BLaER1 (cell line): ENCODE measurements at regions not wholly inside any gene's neighbourhood (a gene's known extent, or its start where the extent isn't known, plus 50 kb on each side); places are given as distances from the start of the nearest gene placed in this dataset.

Experiments
- H3K27ac ChIP-seq: shearing (Covaris generic); formaldehyde crosslinking; 2 replicates; pipeline ENCODE4 v1.8.1; 2022
- H3K27me3 ChIP-seq: shearing (Covaris generic); formaldehyde crosslinking; 2 replicates; pipeline ENCODE4 v1.8.1; 2022
- H3K36me3 ChIP-seq: shearing (Covaris generic); formaldehyde crosslinking; 2 replicates; pipeline ENCODE4 v1.8.1; 2022
- H3K4me1 ChIP-seq: shearing (Covaris generic); formaldehyde crosslinking; 2 replicates; pipeline ENCODE4 v1.8.1; 2022
- H3K4me2 ChIP-seq: shearing (Covaris generic); formaldehyde crosslinking; 2 replicates; pipeline ENCODE4 v1.8.1; 2022
- H3K4me3 ChIP-seq: shearing (Covaris generic); formaldehyde crosslinking; 2 replicates; pipeline ENCODE4 v1.8.1; 2022
- H3K9ac ChIP-seq: shearing (Covaris generic); formaldehyde crosslinking; 2 replicates; pipeline ENCODE4 v1.8.1; 2022
- H3K9me3 ChIP-seq: shearing (Covaris generic); formaldehyde crosslinking; 2 replicates; pipeline ENCODE4 v1.8.1; 2022
- H4K20me1 ChIP-seq: shearing (Covaris generic); formaldehyde crosslinking; 2 replicates; pipeline ENCODE4 v1.8.1; 2022
- Cebpa-rat ChIP-seq: shearing (Covaris generic); IDR thresholded peaks from 2 replicates; pipeline ENCODE4 v1.8.1; 2022

- Histone ChIP-seq H3K27me3 (peaks cover 33% of the 10 kb centered on the region), H3K4me3 (no peak overlapping the region), H3K27ac (no peak overlapping the region), H3K4me2 (no peak overlapping the region), H3K4me1 (no peaks in the 10 kb centered on the region), H3K9me3 (no peaks in the 10 kb centered on the region), H3K36me3 (no peaks in the 10 kb centered on the region), H3K9ac (no peak overlapping the region), H4K20me1 (no peaks in the 10 kb centered on the region)
- TF ChIP-seq Cebpa-rat: no peak
These were observed 123.3 kb upstream of the ZCCHC13 start for GRCh38 chrX:74180716-74181115.

- no peaks in the 10 kb centered on the region for H4K20me1 ChIP-seq
- TF ChIP-seq Cebpa-rat: no peak
- no peak overlapping the region for H3K9ac ChIP-seq
- peaks cover 33% of the 10 kb centered on the region for H3K27me3 ChIP-seq
- no peaks in the 10 kb centered on the region for H3K4me1 ChIP-seq
- H3K4me2 ChIP-seq: no peak overlapping the region
- no peak overlapping the region for H3K27ac ChIP-seq
- H3K36me3 ChIP-seq: no peaks in the 10 kb centered on the region
- H3K9me3 ChIP-seq: no peaks in the 10 kb centered on the region
- no peak overlapping the region for H3K4me3 ChIP-seq
These were observed 124.0 kb upstream of the ZCCHC13 start for GRCh38 chrX:74179990-74180389.

- Histone ChIP-seq H3K4me3 (no peak overlapping the region), H3K9ac (no peak overlapping the region), H3K27me3 (peaks cover 33% of the 10 kb centered on the region), H3K4me2 (no peak overlapping the region), H3K9me3 (no peaks in the 10 kb centered on the region), H3K36me3 (no peaks in the 10 kb centered on the region), H3K27ac (no peak overlapping the region), H4K20me1 (no peaks in the 10 kb centered on the region), H3K4me1 (no peaks in the 10 kb centered on the region)
- TF ChIP-seq Cebpa-rat: no peak
These were observed 124.5 kb upstream of the ZCCHC13 start for GRCh38 chrX:74179499-74179898.

GRCh38 chrX:74179071-74179470 lies 124.9 kb upstream of the ZCCHC13 start:
- no peaks in the 10 kb centered on the region for H4K20me1 ChIP-seq
- H3K27ac ChIP-seq: no peak overlapping the region
- no peak overlapping the region for H3K9ac ChIP-seq
- no peak overlapping the region for H3K4me3 ChIP-seq
- no peaks in the 10 kb centered on the region for H3K36me3 ChIP-seq
- no peaks in the 10 kb centered on the region for H3K9me3 ChIP-seq
- H3K4me1 ChIP-seq: no peaks in the 10 kb centered on the region
- H3K4me2 ChIP-seq: no peak overlapping the region
- TF ChIP-seq Cebpa-rat: no peak
- peaks cover 33% of the 10 kb centered on the region for H3K27me3 ChIP-seq

- Histone ChIP-seq H3K9me3 (no peaks in the 10 kb centered on the region), H3K4me1 (no peaks in the 10 kb centered on the region), H3K4me2 (no peak overlapping the region), H3K9ac (no peak overlapping the region), H3K36me3 (no peaks in the 10 kb centered on the region), H3K4me3 (no peak overlapping the region), H4K20me1 (no peaks in the 10 kb centered on the region), H3K27me3 (peaks cover 33% of the 10 kb centered on the region), H3K27ac (no peak overlapping the region)
- no peak for TF ChIP-seq Cebpa-rat
These were observed 125.4 kb upstream of the ZCCHC13 start for GRCh38 chrX:74178536-74178935.

GRCh38 chrX:74171465-74171864 lies 132.5 kb upstream of the ZCCHC13 start:
- Histone ChIP-seq H3K27me3 (no peaks in the 10 kb centered on the region; the same call in 1 of the 2 replicates), H4K20me1 (no peaks in the 10 kb centered on the region), H3K9me3 (peaks cover 46% of the 10 kb centered on the region), H3K4me3 (no peak overlapping the region), H3K36me3 (0 out of 2 replicates have a peak, but pooled peaks cover 4% of the 10 kb centered on the region), H3K27ac (no peak overlapping the region), H3K4me1 (no peaks in the 10 kb centered on the region), H3K4me2 (no peak overlapping the region), H3K9ac (no peak overlapping the region)
- TF ChIP-seq Cebpa-rat: no peak

- H3K27me3 ChIP-seq: peaks cover 13% of the 10 kb centered on the region
- H3K4me3 ChIP-seq: no peak overlapping the region
- H4K20me1 ChIP-seq: no peaks in the 10 kb centered on the region
- no peaks in the 10 kb centered on the region for H3K36me3 ChIP-seq
- H3K9ac ChIP-seq: no peak overlapping the region
- no peak for TF ChIP-seq Cebpa-rat
- H3K4me2 ChIP-seq: no peak overlapping the region
- H3K27ac ChIP-seq: no peak overlapping the region
- peaks cover 28% of the 10 kb centered on the region for H3K9me3 ChIP-seq
- H3K4me1 ChIP-seq: no peaks in the 10 kb centered on the region
These were observed 141.8 kb upstream of the ZCCHC13 start for GRCh38 chrX:74162199-74162598.

GRCh38 chrX:74160816-74161215 lies 143.2 kb upstream of the ZCCHC13 start:
- H3K9me3 ChIP-seq: peaks cover 17% of the 10 kb centered on the region
- no peak for TF ChIP-seq Cebpa-rat
- H4K20me1 ChIP-seq: no peaks in the 10 kb centered on the region
- no peak overlapping the region for H3K4me3 ChIP-seq
- H3K4me2 ChIP-seq: no peak overlapping the region
- no peak overlapping the region for H3K27ac ChIP-seq
- H3K4me1 ChIP-seq: no peaks in the 10 kb centered on the region
- no peaks in the 10 kb centered on the region for H3K36me3 ChIP-seq
- no peak overlapping the region for H3K9ac ChIP-seq
- peaks cover 13% of the 10 kb centered on the region for H3K27me3 ChIP-seq

GRCh38 chrX:74160358-74160757 lies 143.6 kb upstream of the ZCCHC13 start:
- peaks cover 13% of the 10 kb centered on the region for H3K27me3 ChIP-seq
- H3K4me2 ChIP-seq: no peak overlapping the region
- H4K20me1 ChIP-seq: no peaks in the 10 kb centered on the region
- H3K9me3 ChIP-seq: peaks cover 16% of the 10 kb centered on the region
- H3K36me3 ChIP-seq: no peaks in the 10 kb centered on the region
- H3K27ac ChIP-seq: no peak overlapping the region
- no peak overlapping the region for H3K4me3 ChIP-seq
- no peak for TF ChIP-seq Cebpa-rat
- no peak overlapping the region for H3K9ac ChIP-seq
- H3K4me1 ChIP-seq: no peaks in the 10 kb centered on the region

- Histone ChIP-seq H3K9me3 (peaks cover 39% of the 10 kb centered on the region), H3K36me3 (no peaks in the 10 kb centered on the region), H4K20me1 (no peaks in the 10 kb centered on the region), H3K27me3 (peaks cover 33% of the 10 kb centered on the region), H3K9ac (no peak overlapping the region), H3K4me2 (no peak overlapping the region), H3K4me1 (no peaks in the 10 kb centered on the region), H3K4me3 (no peak overlapping the region), H3K27ac (no peak overlapping the region)
- no peak for TF ChIP-seq Cebpa-rat
These were observed 156.5 kb upstream of the ZCCHC13 start for GRCh38 chrX:74147439-74147838.

GRCh38 chrX:74138943-74139342 lies 165.0 kb upstream of the ZCCHC13 start:
- H3K27ac ChIP-seq: no peak overlapping the region
- no peak overlapping the region for H3K4me2 ChIP-seq
- no peaks in the 10 kb centered on the region; the same call in 1 of the 2 replicates for H3K27me3 ChIP-seq
- H4K20me1 ChIP-seq: no peaks in the 10 kb centered on the region
- no peak overlapping the region for H3K9ac ChIP-seq
- H3K36me3 ChIP-seq: 0 out of 2 replicates have a peak, but pooled peaks cover 4% of the 10 kb centered on the region
- H3K4me3 ChIP-seq: no peak overlapping the region
- H3K9me3 ChIP-seq: peaks cover 37% of the 10 kb centered on the region
- no peak for TF ChIP-seq Cebpa-rat
- no peaks in the 10 kb centered on the region for H3K4me1 ChIP-seq
